PC-3 (cell line): ENCODE measurements at regions not wholly inside any gene's neighbourhood (a gene's known extent, or its start where the extent isn't known, plus 50 kb on each side); places are given as distances from the start of the nearest gene placed in this dataset.
"Not testable (repeated sequence)": the region's sequence is repeated elsewhere in the genome, so short reads cannot be mapped to it uniquely, and the experiment has no call there.

Experiments used
- ATAC-seq: fragments of 200-7000 bp; cut with Tn5 transposase; 2 replicates; pipeline ENCODE4 v1.9.1; 2020; ENCODE audit warnings: mild to moderate bottlenecking, moderate library complexity
- BruUV-seq: library from RNA; stranded (reverse); fragments of 400-500 nt; replicated peaks from 2 replicates; lab custom pipeline; 2021; lab: Mats Ljungman, UMichigan
- CTCF ChIA-PET: fragments of 300-600 bp; sonication (Branson Sonifier 250); formaldehyde crosslinking; loops from one replicate; lab custom pipeline; 2022; ENCODE audit warnings: antibody characterized with exemption; lab: Charles Lee
- POLR2A ChIA-PET: fragments of 300-600 bp; sonication (Branson Sonifier 250); formaldehyde crosslinking; loops from one replicate; lab custom pipeline; 2022; ENCODE audit warnings: antibody characterized with exemption; ENCODE audit not compliant: unreplicated experiment; lab: Charles Lee
- DNase-seq: peaks from one replicate; pipeline ENCODE4 v3.0.0-alpha.2; 2015
- H2AFZ ChIP-seq: fragments of 300-600 bp; sonication (generic); 2 replicates; pipeline ENCODE4 v1.6.0; 2016; ENCODE audit warnings: antibody characterized with exemption, low read length
- H3F3A ChIP-seq: fragments of 300-600 bp; sonication (generic); one replicate; pipeline ENCODE4 v1.6.0; 2017; ENCODE audit warnings: antibody characterized with exemption, low read length, control low read depth, mild to moderate bottlenecking; ENCODE audit not compliant: unreplicated experiment
- H3K27ac ChIP-seq: fragments of 300-600 bp; sonication (generic); 2 replicates; pipeline ENCODE4 v1.5.1; 2016; ENCODE audit warnings: mild to moderate bottlenecking, low read length
- H3K27me3 ChIP-seq: fragments of 300-600 bp; sonication (generic); 2 replicates; pipeline ENCODE4 v1.6.1; 2016; ENCODE audit warnings: low read length, mixed read lengths
- H3K36me3 ChIP-seq: fragments of 300-600 bp; sonication (generic); 2 replicates; pipeline ENCODE4 v1.6.1; 2016; ENCODE audit warnings: low read depth, mixed run types, low read length, mixed read lengths
- H3K4me1 ChIP-seq: fragments of 300-600 bp; sonication (generic); 2 replicates; pipeline ENCODE4 v1.5.1; 2016; ENCODE audit warnings: low read length; ENCODE audit not compliant: insufficient read depth
- H3K4me2 ChIP-seq: fragments of 300-600 bp; sonication (generic); 2 replicates; pipeline ENCODE4 v1.6.0; 2016; ENCODE audit warnings: low read length
- H3K4me3 ChIP-seq: fragments of 300-600 bp; sonication (generic); 2 replicates; pipeline ENCODE4 v1.5.1; 2016; ENCODE audit warnings: mild to moderate bottlenecking, low read length, mixed read lengths
- H3K79me2 ChIP-seq: fragments of 300-600 bp; sonication (generic); 2 replicates; pipeline ENCODE4 v1.6.1; 2017; ENCODE audit warnings: low read length, mixed read lengths
- H3K9ac ChIP-seq: fragments of 300-600 bp; sonication (generic); 2 replicates; pipeline ENCODE4 v1.6.0; 2016; ENCODE audit warnings: mild to moderate bottlenecking, low read length
- H3K9me2 ChIP-seq: fragments of 300-600 bp; sonication (generic); replicated peaks from 2 replicates; pipeline ENCODE4 v1.6.1; 2016; ENCODE audit warnings: mixed run types, low read length, mixed read lengths
- H3K9me3 ChIP-seq: fragments of 300-600 bp; sonication (generic); 2 replicates; pipeline ENCODE4 v1.6.1; 2016; ENCODE audit warnings: low read length, mixed read lengths
- H4K20me1 ChIP-seq: fragments of 300-600 bp; sonication (generic); 2 replicates; pipeline ENCODE4 v1.6.1; 2016; ENCODE audit warnings: low read length, mixed read lengths
- EZH2 ChIP-seq: fragments of 300-600 bp; sonication (generic); IDR thresholded peaks from one replicate; pipeline ENCODE4 v1.6.1; 2017; ENCODE audit warnings: antibody characterized with exemption, mild to moderate bottlenecking, low read length; ENCODE audit not compliant: unreplicated experiment
- EZH2phosphoT487 ChIP-seq: fragments of 300-600 bp; sonication (generic); IDR thresholded peaks from 2 replicates; pipeline ENCODE4 v1.6.1; 2018; ENCODE audit warnings: mild to moderate bottlenecking, antibody characterized with exemption, low read length, borderline replicate concordance
- intact Hi-C: fragments of 100-400 bp; cut with micrococcal nuclease; formaldehyde crosslinking; loops from 2 replicates; pipeline ENCODE4 v1.9.0; 2023
- TF ChIP-seq, protein P1 (sequence below): fragments of 300-600 bp; sonication (generic); conservative IDR thresholded peaks from 2 replicates; pipeline ENCODE4 v1.5.1; 2017; ENCODE audit warnings: antibody characterized with exemption, low read depth, mild to moderate bottlenecking, low read length

GRCh38 chr17:5895276-5895675 lies 174.9 kb upstream of the WSCD1 start:
- Histone ChIP-seq H3K27me3 (no peaks in the 10 kb centered on the region), H3K79me2 (no peaks in the 10 kb centered on the region), H3K9ac (no peak overlapping the region), H3K9me3 (no peaks in the 10 kb centered on the region), H3K4me2 (no peak overlapping the region), H2AFZ (no peak overlapping the region), H3K36me3 (no peaks in the 10 kb centered on the region), H3F3A (no peaks in the 10 kb centered on the region), H3K27ac (no peak overlapping the region), H3K4me3 (no peak overlapping the region), H3K4me1 (no peaks in the 10 kb centered on the region), H3K9me2 (no peaks in the 10 kb centered on the region), H4K20me1 (no peaks in the 10 kb centered on the region)
- CTCF ChIA-PET: no interaction called here
- BruUV-seq: no TSS peak
- DNase-seq (no peak), ATAC-seq (no peak)
- intact Hi-C loops: no loop called here
- TF ChIP-seq EZH2phosphoT487 (no peak), EZH2 (no peak)
- TF ChIP-seq, protein P1, sequence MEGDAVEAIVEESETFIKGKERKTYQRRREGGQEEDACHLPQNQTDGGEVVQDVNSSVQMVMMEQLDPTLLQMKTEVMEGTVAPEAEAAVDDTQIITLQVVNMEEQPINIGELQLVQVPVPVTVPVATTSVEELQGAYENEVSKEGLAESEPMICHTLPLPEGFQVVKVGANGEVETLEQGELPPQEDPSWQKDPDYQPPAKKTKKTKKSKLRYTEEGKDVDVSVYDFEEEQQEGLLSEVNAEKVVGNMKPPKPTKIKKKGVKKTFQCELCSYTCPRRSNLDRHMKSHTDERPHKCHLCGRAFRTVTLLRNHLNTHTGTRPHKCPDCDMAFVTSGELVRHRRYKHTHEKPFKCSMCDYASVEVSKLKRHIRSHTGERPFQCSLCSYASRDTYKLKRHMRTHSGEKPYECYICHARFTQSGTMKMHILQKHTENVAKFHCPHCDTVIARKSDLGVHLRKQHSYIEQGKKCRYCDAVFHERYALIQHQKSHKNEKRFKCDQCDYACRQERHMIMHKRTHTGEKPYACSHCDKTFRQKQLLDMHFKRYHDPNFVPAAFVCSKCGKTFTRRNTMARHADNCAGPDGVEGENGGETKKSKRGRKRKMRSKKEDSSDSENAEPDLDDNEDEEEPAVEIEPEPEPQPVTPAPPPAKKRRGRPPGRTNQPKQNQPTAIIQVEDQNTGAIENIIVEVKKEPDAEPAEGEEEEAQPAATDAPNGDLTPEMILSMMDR: no peak
- POLR2A ChIA-PET: no interaction called here

DNA sequence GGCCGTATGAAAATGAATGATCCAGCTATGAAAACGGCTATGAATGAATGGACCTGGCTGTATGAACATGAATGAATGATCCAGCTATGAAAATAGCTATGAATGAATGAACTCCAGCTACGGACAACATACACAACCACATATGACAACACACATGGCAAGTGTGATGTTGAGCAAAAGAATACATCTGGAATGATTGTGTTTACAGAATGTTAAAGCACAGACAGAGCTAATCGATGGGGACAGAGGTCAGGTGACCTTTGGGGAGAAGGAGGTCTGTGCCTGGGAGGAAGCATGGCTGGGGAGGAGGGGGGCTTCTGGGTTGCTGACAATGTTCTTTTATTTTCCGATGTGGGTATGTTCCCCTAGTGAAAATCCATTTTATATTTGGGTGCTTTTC lies 174.0 kb upstream of the WSCD1 start:
- CTCF ChIA-PET: no interaction called here
- no peak overlapping the region for H3K9ac ChIP-seq

DNA sequence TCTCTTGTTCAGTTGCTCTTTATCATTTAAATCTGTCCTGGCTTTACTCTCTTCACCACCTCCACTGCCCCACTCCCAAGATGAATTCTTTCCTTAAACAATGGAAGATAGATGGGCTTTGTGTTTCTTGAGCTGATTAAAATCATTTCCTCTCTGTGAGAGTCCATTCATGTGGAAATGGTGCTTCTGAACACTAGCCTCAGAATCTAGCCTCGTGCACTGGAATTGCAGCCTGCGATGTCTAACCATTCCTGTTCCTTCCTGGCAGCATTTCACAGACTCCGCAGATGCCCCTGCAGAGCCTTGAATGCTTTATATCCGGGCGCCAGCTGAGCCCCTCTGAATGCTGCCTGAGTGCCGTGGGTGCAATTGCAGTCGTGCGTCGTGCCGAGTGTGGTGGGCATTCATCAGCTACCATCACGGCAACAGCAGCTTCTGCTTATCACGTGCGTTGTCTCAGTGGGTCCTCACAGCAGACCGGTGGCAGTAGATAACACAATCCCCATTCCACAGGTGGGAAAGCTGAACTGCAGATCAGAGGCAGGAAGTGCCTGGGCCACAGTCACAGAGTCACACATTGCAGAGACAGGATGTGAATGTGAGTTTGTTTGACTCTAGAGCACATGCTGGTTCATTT lies 172.8 kb upstream of the WSCD1 start:
- no peak overlapping the region for H3K9ac ChIP-seq
- H2AFZ ChIP-seq: no peak overlapping the region
- ChIA-PET POLR2A (no interaction called here), CTCF (no interaction called here)
- no peaks in the 10 kb centered on the region for H3K79me2 ChIP-seq
- no peak overlapping the region for H3K4me2 ChIP-seq
- no peaks in the 10 kb centered on the region for H4K20me1 ChIP-seq
- no peak overlapping the region for H3K27ac ChIP-seq
- H3K36me3 ChIP-seq: no peaks in the 10 kb centered on the region
- BruUV-seq: no TSS peak
- H3K27me3 ChIP-seq: no peaks in the 10 kb centered on the region
- no peak overlapping the region for H3K4me3 ChIP-seq
- DNase-seq: no peak
- no peaks in the 10 kb centered on the region for H3K9me3 ChIP-seq
- H3K9me2 ChIP-seq: no peaks in the 10 kb centered on the region
- ATAC-seq: no peak
- intact Hi-C loops: no loop called here
- H3F3A ChIP-seq: no peaks in the 10 kb centered on the region
- no peaks in the 10 kb centered on the region for H3K4me1 ChIP-seq
- TF ChIP-seq EZH2phosphoT487 (no peak), EZH2 (no peak)
- TF ChIP-seq, protein P1: no peak

More for the DNA sequence above, 174.0 kb upstream of the WSCD1 start:
- intact Hi-C loops: no loop called here
- ATAC-seq (no peak), DNase-seq (no peak)
- Histone ChIP-seq H3K4me3 (no peak overlapping the region), H3K4me1 (no peaks in the 10 kb centered on the region), H2AFZ (no peak overlapping the region), H4K20me1 (no peaks in the 10 kb centered on the region), H3K9me3 (no peaks in the 10 kb centered on the region), H3K27me3 (no peaks in the 10 kb centered on the region), H3K4me2 (no peak overlapping the region), H3K9me2 (no peaks in the 10 kb centered on the region), H3F3A (no peaks in the 10 kb centered on the region), H3K36me3 (no peaks in the 10 kb centered on the region), H3K79me2 (no peaks in the 10 kb centered on the region), H3K27ac (no peak overlapping the region)
- TF ChIP-seq EZH2phosphoT487 (no peak), EZH2 (no peak)
- TF ChIP-seq, protein P1: no peak
- no TSS peak for BruUV-seq
- POLR2A ChIA-PET: no interaction called here

DNA sequence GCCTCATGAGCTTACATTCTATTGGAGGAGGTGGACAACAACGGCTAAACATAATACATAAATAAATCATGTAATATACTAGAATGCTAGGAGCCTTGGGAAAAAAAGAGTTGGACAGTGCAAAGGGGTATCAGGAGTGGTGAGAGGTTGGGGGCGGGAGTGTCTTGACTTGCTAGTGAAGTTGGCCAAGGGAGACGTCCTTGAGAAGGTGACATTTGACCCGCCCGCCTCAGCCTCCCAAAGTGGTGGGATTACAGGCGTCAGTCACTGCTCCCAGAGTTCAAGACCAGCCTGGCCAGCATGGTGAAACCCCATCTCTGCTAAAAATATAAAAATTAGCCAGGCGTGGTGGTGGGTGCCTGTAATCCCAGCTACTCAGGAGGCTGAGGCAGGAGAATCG lies 172.2 kb upstream of the WSCD1 start:
- DNase-seq, H3K9ac ChIP-seq, H3K4me3 ChIP-seq, BruUV-seq, ATAC-seq, CTCF ChIA-PET, H3F3A ChIP-seq, H3K9me2 ChIP-seq, H3K4me2 ChIP-seq, H3K4me1 ChIP-seq, H3K27ac ChIP-seq, H3K9me3 ChIP-seq, H3K27me3 ChIP-seq, H2AFZ ChIP-seq, H3K79me2 ChIP-seq, H4K20me1 ChIP-seq, POLR2A ChIA-PET, H3K36me3 ChIP-seq, intact Hi-C loops: not testable (repeated sequence)
